HG02943 (cell line): ENCODE measurements at regions not wholly inside any gene's neighbourhood (a gene's known extent, or its start where the extent isn't known, plus 50 kb on each side); places are given as distances from the start of the nearest gene placed in this dataset.

Experiments used
- ATAC-seq: cut with Tn5 transposase; IDR thresholded peaks from one replicate; pipeline ENCODE4 v1.9.1; 2021; ENCODE audit warnings: mild to moderate bottlenecking, low read depth, moderate library complexity; ENCODE audit not compliant: unreplicated experiment

GRCh38 chr12:92338671-92339070 is 193.0 kb upstream of the BTG1 start:
- ATAC-seq: no peak

GRCh38 chr12:92338102-92338501 is 192.5 kb upstream of the BTG1 start:
- no peak for ATAC-seq

- no peak for ATAC-seq
Observed at GRCh38 chr12:92337128-92337527, 191.5 kb upstream of the BTG1 start.

GRCh38 chr12:92336641-92337040 is 191.0 kb upstream of the BTG1 start:
- no peak for ATAC-seq

GRCh38 chr12:92335831-92336230 is 190.2 kb upstream of the BTG1 start:
- ATAC-seq: no peak

GRCh38 chr12:92334552-92334951 is 188.9 kb upstream of the BTG1 start:
- no peak for ATAC-seq

- ATAC-seq: no peak
Observed at GRCh38 chr12:92332552-92332951, 186.9 kb upstream of the BTG1 start.

GRCh38 chr12:92331383-92331782 is 185.7 kb upstream of the BTG1 start:
- no peak for ATAC-seq

GRCh38 chr12:92330654-92331053 is 185.0 kb upstream of the BTG1 start:
- no peak for ATAC-seq

GRCh38 chr12:92326877-92327276 is 181.2 kb upstream of the BTG1 start:
- no peak for ATAC-seq

GRCh38 chr12:92324849-92325500 is 179.3 kb upstream of the BTG1 start:
- no peak for ATAC-seq

- no peak for ATAC-seq
Observed at GRCh38 chr12:92312463-92312964, 166.9 kb upstream of the BTG1 start.

GRCh38 chr12:92304371-92305055 is 158.9 kb upstream of the BTG1 start:
- no peak for ATAC-seq

GRCh38 chr12:92302041-92302829 is 156.6 kb upstream of the BTG1 start:
- no peak for ATAC-seq

GRCh38 chr12:92301356-92301755 is 155.7 kb upstream of the BTG1 start:
- no peak for ATAC-seq

GRCh38 chr12:92300777-92301176 is 155.1 kb upstream of the BTG1 start:
- no peak for ATAC-seq

GRCh38 chr12:92299744-92300143 is 154.1 kb upstream of the BTG1 start:
- ATAC-seq: no peak

- no peak for ATAC-seq
Observed at GRCh38 chr12:92299344-92299743, 153.7 kb upstream of the BTG1 start.

- no peak for ATAC-seq
Observed at GRCh38 chr12:92297932-92298696, 152.5 kb upstream of the BTG1 start.

GRCh38 chr12:92297405-92297804 is 151.8 kb upstream of the BTG1 start:
- no peak for ATAC-seq

- no peak for ATAC-seq
Observed at GRCh38 chr12:92295523-92295922, 149.9 kb upstream of the BTG1 start.
